Trophoblast cell (in vitro differentiated cells and primary cell): ENCODE measurements at regions not wholly inside any gene's neighbourhood (a gene's known extent, or its start where the extent isn't known, plus 50 kb on each side); places are given as distances from the start of the nearest gene placed in this dataset.
"Not testable (repeated sequence)": the region's sequence is repeated elsewhere in the genome, so short reads cannot be mapped to it uniquely, and the experiment has no call there.

ENCODE experiments used
- DNase-seq, 2 donors: peaks; one replicate each; pipeline ENCODE4 v3.0.0-alpha.2; 2016
- H2AFZ ChIP-seq: 2 replicates; pipeline ENCODE4 v1.6.1; 2013; ENCODE audit warnings: low read length, moderate library complexity, mild to moderate bottlenecking; ENCODE audit not compliant: insufficient read depth, poor library complexity
- H2AK5ac ChIP-seq: 2 replicates; pipeline ENCODE4 v1.6.1; 2013; ENCODE audit warnings: mild to moderate bottlenecking, low read length
- H2BK120ac ChIP-seq: 2 replicates; pipeline ENCODE4 v1.6.1; 2013; ENCODE audit warnings: low read length, mild to moderate bottlenecking, moderate library complexity; ENCODE audit not compliant: insufficient read depth, poor library complexity
- H2BK12ac ChIP-seq: 2 replicates; pipeline ENCODE4 v1.6.1; 2013; ENCODE audit warnings: mild to moderate bottlenecking, low read length, moderate library complexity
- H2BK5ac ChIP-seq: 2 replicates; pipeline ENCODE4 v1.6.1; 2013; ENCODE audit warnings: low read length, low read depth, moderate library complexity, mild to moderate bottlenecking; ENCODE audit not compliant: poor library complexity
- H3K14ac ChIP-seq: 2 replicates; pipeline ENCODE4 v1.6.1; 2013; ENCODE audit warnings: mild to moderate bottlenecking, low read length
- H3K18ac ChIP-seq: 2 replicates; pipeline ENCODE4 v1.6.1; 2013; ENCODE audit warnings: mild to moderate bottlenecking, low read length
- H3K23ac ChIP-seq: 2 replicates; pipeline ENCODE4 v1.6.1; 2013; ENCODE audit warnings: low read length
- H3K27ac ChIP-seq: 2 replicates; pipeline ENCODE4 v1.5.1; 2013; ENCODE audit warnings: low read depth, mild to moderate bottlenecking, inconsistent platforms, low read length, moderate library complexity
- H3K27me3 ChIP-seq: 2 replicates; pipeline ENCODE4 v1.6.1; 2013; ENCODE audit warnings: inconsistent platforms, mild to moderate bottlenecking, low read length, moderate library complexity; ENCODE audit not compliant: insufficient read depth
- H3K36me3 ChIP-seq, 2 experiments: 1 replicate in 1 of 2; 2 replicates in 1 of 2; pipeline ENCODE4 v1.6.1; 2013; ENCODE audit warnings: low read length in 2 of 2, mild to moderate bottlenecking in 2 of 2, moderate library complexity in 1 of 2; ENCODE audit not compliant: insufficient read depth in 2 of 2, control insufficient read depth in 1 of 2
- H3K4ac ChIP-seq: 2 replicates; pipeline ENCODE4 v1.6.1; 2013; ENCODE audit warnings: low read depth, mild to moderate bottlenecking, low read length, moderate library complexity
- H3K4me1 ChIP-seq, 2 experiments: 1 replicate in 1 of 2; 2 replicates in 1 of 2; pipeline ENCODE4 v1.6.1; 2013; ENCODE audit warnings: low read length in 2 of 2, mild to moderate bottlenecking in 2 of 2, moderate library complexity in 1 of 2; ENCODE audit not compliant: insufficient read depth in 2 of 2, control insufficient read depth in 1 of 2
- H3K4me2 ChIP-seq: 2 replicates; pipeline ENCODE4 v1.6.1; 2013; ENCODE audit warnings: inconsistent platforms, mild to moderate bottlenecking, low read length, moderate library complexity
- H3K4me3 ChIP-seq: 2 replicates; pipeline ENCODE4 v1.5.1; 2013; ENCODE audit warnings: mild to moderate bottlenecking, low read depth, low read length, inconsistent platforms
- H3K79me1 ChIP-seq: one replicate; pipeline ENCODE4 v1.6.1; 2013; ENCODE audit warnings: low read length
- H3K79me2 ChIP-seq: 2 replicates; pipeline ENCODE4 v1.6.1; 2013; ENCODE audit warnings: low read length, mild to moderate bottlenecking; ENCODE audit not compliant: control insufficient read depth, insufficient read depth, poor library complexity
- H3K9ac ChIP-seq: 2 replicates; pipeline ENCODE4 v1.6.1; 2013; ENCODE audit warnings: mild to moderate bottlenecking, low read length
- H3K9me3 ChIP-seq: 2 replicates; pipeline ENCODE4 v1.6.1; 2013; ENCODE audit warnings: low read depth, mild to moderate bottlenecking, control low read depth, inconsistent platforms, low read length; ENCODE audit not compliant: insufficient read depth
- H4K12ac ChIP-seq: 2 replicates; pipeline ENCODE4 v1.6.1; 2013; ENCODE audit warnings: low read depth, mild to moderate bottlenecking, low read length, moderate library complexity
- H4K8ac ChIP-seq: 2 replicates; pipeline ENCODE4 v1.6.1; 2013; ENCODE audit warnings: low read depth, mild to moderate bottlenecking, low read length, moderate library complexity
- H4K91ac ChIP-seq: one replicate; pipeline ENCODE4 v1.6.1; 2013; ENCODE audit warnings: low read depth, mild to moderate bottlenecking, low read length, moderate library complexity
- WGBS: extraction: QIAGEN DNeasy Blood & Tissue Kit; methylation state at CpG from one replicate; pipeline ENCODE4 v1.1.7; 2013; ENCODE audit warnings: missing lambda C conversion rate; ENCODE audit not compliant: insufficient read length, insufficient coverage; ENCODE audit errors: extremely low coverage; 5-methylcytosine and 5-hydroxymethylcytosine counted together

- not testable (repeated sequence) for H2AFZ ChIP-seq, H3K9me3 ChIP-seq, H4K91ac ChIP-seq, H2BK120ac ChIP-seq, H3K23ac ChIP-seq, H2BK5ac ChIP-seq, H3K14ac ChIP-seq, H3K4ac ChIP-seq, H3K79me2 ChIP-seq, H3K4me1 ChIP-seq, H3K18ac ChIP-seq, H2BK12ac ChIP-seq, H4K12ac ChIP-seq, H3K27ac ChIP-seq, H2AK5ac ChIP-seq, DNase-seq, H3K4me3 ChIP-seq, H4K8ac ChIP-seq, H3K9ac ChIP-seq, H3K36me3 ChIP-seq, H3K79me1 ChIP-seq, H3K4me2 ChIP-seq, H3K27me3 ChIP-seq
- no CpG with 5 or more reads among the region's 17 CpGs for WGBS
Observed at GRCh38 chr22:48412931-48413330, 1414.7 kb downstream of the BRD1 start.

- H3K4ac ChIP-seq = no peak overlapping the region
- no peak overlapping the region for H3K4me3 ChIP-seq
- H3K14ac ChIP-seq = no peak overlapping the region
- H2BK5ac ChIP-seq = no peak overlapping the region
- H4K91ac ChIP-seq = no peak overlapping the region
- no peaks in the 10 kb centered on the region for H3K4me1 ChIP-seq
- no peaks in the 10 kb centered on the region for H3K79me1 ChIP-seq
- no peak overlapping the region for H3K9ac ChIP-seq
- H3K23ac ChIP-seq = no peak overlapping the region
- H3K9me3 ChIP-seq = no peaks in the 10 kb centered on the region
- no peak overlapping the region for H2BK120ac ChIP-seq
- no peaks in the 10 kb centered on the region for H3K79me2 ChIP-seq
- H3K18ac ChIP-seq = no peak overlapping the region
- no peak overlapping the region for H2AFZ ChIP-seq
- no CpG with 5 or more reads among the region's 5 CpGs for whole genome bisulfite sequencing
- H3K4me2 ChIP-seq = no peak overlapping the region
- no peak overlapping the region for H3K27ac ChIP-seq
- no peaks in the 10 kb centered on the region for H3K27me3 ChIP-seq
- H4K8ac ChIP-seq = no peak overlapping the region
- DNase-seq = no peak
- H4K12ac ChIP-seq = no peak overlapping the region
- no peak overlapping the region for H2AK5ac ChIP-seq
- H3K36me3 ChIP-seq = no peaks in the 10 kb centered on the region
- no peak overlapping the region for H2BK12ac ChIP-seq
Observed at GRCh38 chr22:48410536-48410935, 1417.1 kb downstream of the BRD1 start.

- no peaks in the 10 kb centered on the region for H3K4me1 ChIP-seq
- no peak overlapping the region for H2AFZ ChIP-seq
- no peak overlapping the region for H2BK5ac ChIP-seq
- no peaks in the 10 kb centered on the region for H3K27me3 ChIP-seq
- no peak overlapping the region for H3K18ac ChIP-seq
- H4K12ac ChIP-seq = no peak overlapping the region
- no peak overlapping the region for H4K8ac ChIP-seq
- H3K4ac ChIP-seq = no peak overlapping the region
- H3K23ac ChIP-seq = no peak overlapping the region
- DNase-seq = no peak
- H3K14ac ChIP-seq = no peak overlapping the region
- no peaks in the 10 kb centered on the region for H3K9me3 ChIP-seq
- no peak overlapping the region for H2AK5ac ChIP-seq
- H3K4me3 ChIP-seq = no peak overlapping the region
- no peak overlapping the region for H2BK12ac ChIP-seq
- H3K79me2 ChIP-seq = no peaks in the 10 kb centered on the region
- no peak overlapping the region for H3K27ac ChIP-seq
- H3K79me1 ChIP-seq = no peaks in the 10 kb centered on the region
- no CpG with 5 or more reads among the region's 8 CpGs for WGBS
- H3K9ac ChIP-seq = no peak overlapping the region
- no peaks in the 10 kb centered on the region for H3K36me3 ChIP-seq
- H2BK120ac ChIP-seq = no peak overlapping the region
- H3K4me2 ChIP-seq = no peak overlapping the region
- H4K91ac ChIP-seq = no peak overlapping the region
Observed at GRCh38 chr22:48407256-48407955, 1420.3 kb downstream of the BRD1 start.

- no peak overlapping the region for H2AFZ ChIP-seq
- no CpG with 5 or more reads among the region's 4 CpGs for WGBS
- no peak overlapping the region for H4K91ac ChIP-seq
- H2BK5ac ChIP-seq = no peak overlapping the region
- H3K4ac ChIP-seq = no peak overlapping the region
- H3K4me2 ChIP-seq = no peak overlapping the region
- H3K27ac ChIP-seq = no peak overlapping the region
- H3K79me1 ChIP-seq = no peaks in the 10 kb centered on the region
- no peaks in the 10 kb centered on the region for H3K9me3 ChIP-seq
- no peak overlapping the region for H3K4me3 ChIP-seq
- no peaks in the 10 kb centered on the region for H3K79me2 ChIP-seq
- no peak overlapping the region for H4K8ac ChIP-seq
- no peaks in the 10 kb centered on the region for H3K36me3 ChIP-seq
- no peak overlapping the region for H3K9ac ChIP-seq
- H3K18ac ChIP-seq = no peak overlapping the region
- no peak overlapping the region for H2BK12ac ChIP-seq
- no peak overlapping the region for H4K12ac ChIP-seq
- H3K4me1 ChIP-seq = no peaks in the 10 kb centered on the region
- no peak overlapping the region for H3K23ac ChIP-seq
- no peak for DNase-seq
- no peak overlapping the region for H3K14ac ChIP-seq
- no peaks in the 10 kb centered on the region for H3K27me3 ChIP-seq
- no peak overlapping the region for H2AK5ac ChIP-seq
- no peak overlapping the region for H2BK120ac ChIP-seq
Observed at GRCh38 chr22:48406161-48406560, 1421.5 kb downstream of the BRD1 start.
